Nephron (organoid): ENCODE measurements at regions not wholly inside any gene's neighbourhood (a gene's known extent, or its start where the extent isn't known, plus 50 kb on each side); places are given as distances from the start of the nearest gene placed in this dataset.

ENCODE experiments used
- H3K27ac Mint-ChIP-seq, 3 experiments: 2 replicates each; pipeline ENCODE4 v1.8.0; 2020; ENCODE audit warnings: mixed read lengths in 3 of 3, mild to moderate bottlenecking in 2 of 3, moderate library complexity in 1 of 3
- H3K27me3 Mint-ChIP-seq: 2 replicates; pipeline ENCODE4 v1.8.0; 2021; ENCODE audit warnings: low read depth, mild to moderate bottlenecking, moderate library complexity, mixed read lengths
- H3K36me3 Mint-ChIP-seq: 2 replicates; pipeline ENCODE4 v1.8.0; 2020; ENCODE audit warnings: low read depth, mixed read lengths
- H3K4me1 Mint-ChIP-seq: 2 replicates; pipeline ENCODE4 v1.8.0; 2020; ENCODE audit warnings: mixed read lengths
- H3K4me3 Mint-ChIP-seq, 3 experiments: 2 replicates each; pipeline ENCODE4 v1.8.0; 2020; ENCODE audit warnings: mild to moderate bottlenecking in 3 of 3, mixed read lengths in 3 of 3, moderate library complexity in 2 of 3
- H3K9me3 Mint-ChIP-seq: 2 replicates; pipeline ENCODE4 v1.8.0; 2020; ENCODE audit warnings: mixed read lengths
- TF ChIP-seq, protein P1 (sequence below), 3 experiments: fragments of 200-600 bp; sonication (generic); IDR thresholded peaks; one replicate each; pipeline ENCODE4 v1.5.0; 2021; ENCODE audit warnings: antibody characterized with exemption in 3 of 3; ENCODE audit not compliant: unreplicated experiment in 3 of 3

DNA sequence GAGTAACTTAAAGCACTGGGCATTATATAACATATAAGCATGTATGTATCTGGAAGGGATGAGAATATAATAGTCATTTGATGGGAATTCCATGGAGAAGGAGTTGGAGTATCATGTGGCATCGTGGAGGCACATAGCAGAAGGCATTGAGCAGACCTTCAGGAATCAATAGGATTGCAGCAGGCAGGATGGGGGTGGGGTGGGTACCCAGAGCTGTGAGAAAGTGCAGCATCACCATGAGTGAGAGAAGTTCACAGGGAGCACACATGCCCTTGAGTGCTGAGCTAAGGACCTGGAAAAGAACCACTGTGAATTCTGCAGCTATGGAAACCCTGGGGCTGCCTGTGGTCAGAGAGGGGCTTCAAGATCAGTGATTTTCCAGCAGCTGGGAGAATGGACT is 57.3 kb downstream of the MED10 start:
- H3K27me3 Mint-ChIP-seq = peaks cover 17% of the 10 kb centered on the region
- no peaks in the 10 kb centered on the region for H3K4me1 Mint-ChIP-seq
- H3K9me3 Mint-ChIP-seq = peaks cover 2% of the 10 kb centered on the region
- TF ChIP-seq, protein P1, sequence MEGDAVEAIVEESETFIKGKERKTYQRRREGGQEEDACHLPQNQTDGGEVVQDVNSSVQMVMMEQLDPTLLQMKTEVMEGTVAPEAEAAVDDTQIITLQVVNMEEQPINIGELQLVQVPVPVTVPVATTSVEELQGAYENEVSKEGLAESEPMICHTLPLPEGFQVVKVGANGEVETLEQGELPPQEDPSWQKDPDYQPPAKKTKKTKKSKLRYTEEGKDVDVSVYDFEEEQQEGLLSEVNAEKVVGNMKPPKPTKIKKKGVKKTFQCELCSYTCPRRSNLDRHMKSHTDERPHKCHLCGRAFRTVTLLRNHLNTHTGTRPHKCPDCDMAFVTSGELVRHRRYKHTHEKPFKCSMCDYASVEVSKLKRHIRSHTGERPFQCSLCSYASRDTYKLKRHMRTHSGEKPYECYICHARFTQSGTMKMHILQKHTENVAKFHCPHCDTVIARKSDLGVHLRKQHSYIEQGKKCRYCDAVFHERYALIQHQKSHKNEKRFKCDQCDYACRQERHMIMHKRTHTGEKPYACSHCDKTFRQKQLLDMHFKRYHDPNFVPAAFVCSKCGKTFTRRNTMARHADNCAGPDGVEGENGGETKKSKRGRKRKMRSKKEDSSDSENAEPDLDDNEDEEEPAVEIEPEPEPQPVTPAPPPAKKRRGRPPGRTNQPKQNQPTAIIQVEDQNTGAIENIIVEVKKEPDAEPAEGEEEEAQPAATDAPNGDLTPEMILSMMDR (IDR thresholded peaks at IDR 0.05; ENCODE audit: unreplicated experiment in 3 of 3) = no peak
- H3K4me3 Mint-ChIP-seq = no peak overlapping the region
- no peak overlapping the region for H3K27ac Mint-ChIP-seq
- H3K36me3 Mint-ChIP-seq = no peaks in the 10 kb centered on the region

DNA sequence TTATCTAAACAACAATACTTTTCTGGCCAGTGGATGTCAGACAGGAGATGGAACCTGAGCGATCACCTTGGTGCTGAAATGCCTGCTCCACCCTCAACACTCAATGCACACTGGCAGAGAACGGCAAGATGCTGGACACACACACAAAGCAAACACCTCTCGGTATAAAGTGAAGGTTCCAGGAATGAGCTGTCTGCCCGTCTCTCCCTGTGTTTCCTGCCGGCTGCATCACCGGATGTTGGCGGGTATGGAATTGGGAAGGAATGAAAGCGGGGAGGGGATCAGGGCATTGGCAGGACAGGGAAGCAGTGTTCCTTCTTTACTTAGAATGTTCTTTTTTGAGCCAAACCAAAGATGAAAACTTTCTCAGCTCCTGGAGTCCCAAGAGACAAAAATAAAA is 59.2 kb downstream of the MED10 start:
- TF ChIP-seq, protein P1 (IDR thresholded peaks at IDR 0.05; ENCODE audit: unreplicated experiment in 3 of 3) = no peak
- H3K9me3 Mint-ChIP-seq = peaks cover 2% of the 10 kb centered on the region
- H3K27ac Mint-ChIP-seq = no peak overlapping the region
- H3K36me3 Mint-ChIP-seq = no peaks in the 10 kb centered on the region
- peaks cover 34% of the 10 kb centered on the region for H3K27me3 Mint-ChIP-seq
- H3K4me3 Mint-ChIP-seq = no peak overlapping the region
- H3K4me1 Mint-ChIP-seq = no peaks in the 10 kb centered on the region

DNA sequence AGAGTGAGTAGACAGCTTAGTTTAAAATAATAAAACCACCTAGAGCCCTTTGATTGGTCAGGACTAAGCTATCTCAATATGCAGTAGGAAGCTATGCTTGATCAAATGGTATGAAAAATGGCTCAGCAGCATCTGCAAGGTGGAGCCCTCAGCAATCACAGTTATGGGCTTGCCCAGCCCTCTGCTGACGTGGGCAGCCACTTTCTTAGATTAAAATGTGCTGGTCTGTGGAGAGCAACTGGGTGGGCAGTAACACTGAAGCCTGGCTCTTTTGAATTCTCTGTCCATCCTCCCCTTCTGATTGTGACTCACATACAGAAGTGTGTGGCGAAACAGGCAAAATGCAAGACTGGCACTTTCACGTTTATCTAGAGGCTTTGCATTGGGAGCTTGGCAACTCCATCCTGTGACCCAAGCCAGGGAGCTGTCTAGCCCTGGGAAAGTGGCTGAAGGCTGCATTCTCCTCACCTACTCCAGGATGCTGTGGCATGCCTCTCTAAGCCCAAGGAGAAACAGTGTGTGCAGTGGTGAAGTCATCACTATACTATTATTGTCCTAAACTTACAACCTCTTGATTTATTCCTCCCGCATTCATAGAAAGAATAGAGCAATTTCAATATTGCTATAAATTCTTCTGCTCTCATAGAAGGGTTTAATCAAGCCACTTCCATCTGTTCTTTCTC is 61.1 kb downstream of the MED10 start:
- Mint-ChIP-seq H3K27me3 (peaks cover 42% of the 10 kb centered on the region), H3K9me3 (peaks cover 2% of the 10 kb centered on the region), H3K36me3 (no peaks in the 10 kb centered on the region), H3K4me1 (no peaks in the 10 kb centered on the region), H3K27ac (no peak overlapping the region), H3K4me3 (no peak overlapping the region)
- TF ChIP-seq, protein P1 (IDR thresholded peaks at IDR 0.05; ENCODE audit: unreplicated experiment in 3 of 3) = no peak

DNA sequence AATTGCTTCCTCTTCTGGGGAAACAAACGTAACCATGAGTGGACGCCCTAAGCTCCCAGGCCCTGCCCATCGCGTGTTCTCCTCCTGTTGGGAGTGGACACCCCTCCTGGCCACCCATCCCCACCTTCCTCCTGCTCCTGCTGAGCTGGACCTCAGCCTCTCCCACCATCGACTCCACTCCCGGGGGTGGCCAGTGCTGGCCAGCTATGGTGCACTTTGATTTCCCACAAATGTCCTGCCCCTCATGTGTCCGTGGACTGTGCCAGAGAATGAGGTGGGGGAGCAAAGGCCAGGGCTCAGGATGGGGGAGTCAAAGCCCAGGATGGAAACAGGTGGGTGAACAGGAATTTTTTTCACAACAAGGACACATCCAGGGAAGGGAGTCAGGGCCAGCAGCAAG is 62.8 kb downstream of the MED10 start:
- no peaks in the 10 kb centered on the region for H3K36me3 Mint-ChIP-seq
- TF ChIP-seq, protein P1 (IDR thresholded peaks at IDR 0.05; ENCODE audit: unreplicated experiment in 3 of 3) = no peak
- no peaks in the 10 kb centered on the region for H3K9me3 Mint-ChIP-seq
- H3K27ac Mint-ChIP-seq = no peak overlapping the region
- H3K4me3 Mint-ChIP-seq = no peak overlapping the region
- H3K27me3 Mint-ChIP-seq = peaks cover 46% of the 10 kb centered on the region
- no peaks in the 10 kb centered on the region for H3K4me1 Mint-ChIP-seq

DNA sequence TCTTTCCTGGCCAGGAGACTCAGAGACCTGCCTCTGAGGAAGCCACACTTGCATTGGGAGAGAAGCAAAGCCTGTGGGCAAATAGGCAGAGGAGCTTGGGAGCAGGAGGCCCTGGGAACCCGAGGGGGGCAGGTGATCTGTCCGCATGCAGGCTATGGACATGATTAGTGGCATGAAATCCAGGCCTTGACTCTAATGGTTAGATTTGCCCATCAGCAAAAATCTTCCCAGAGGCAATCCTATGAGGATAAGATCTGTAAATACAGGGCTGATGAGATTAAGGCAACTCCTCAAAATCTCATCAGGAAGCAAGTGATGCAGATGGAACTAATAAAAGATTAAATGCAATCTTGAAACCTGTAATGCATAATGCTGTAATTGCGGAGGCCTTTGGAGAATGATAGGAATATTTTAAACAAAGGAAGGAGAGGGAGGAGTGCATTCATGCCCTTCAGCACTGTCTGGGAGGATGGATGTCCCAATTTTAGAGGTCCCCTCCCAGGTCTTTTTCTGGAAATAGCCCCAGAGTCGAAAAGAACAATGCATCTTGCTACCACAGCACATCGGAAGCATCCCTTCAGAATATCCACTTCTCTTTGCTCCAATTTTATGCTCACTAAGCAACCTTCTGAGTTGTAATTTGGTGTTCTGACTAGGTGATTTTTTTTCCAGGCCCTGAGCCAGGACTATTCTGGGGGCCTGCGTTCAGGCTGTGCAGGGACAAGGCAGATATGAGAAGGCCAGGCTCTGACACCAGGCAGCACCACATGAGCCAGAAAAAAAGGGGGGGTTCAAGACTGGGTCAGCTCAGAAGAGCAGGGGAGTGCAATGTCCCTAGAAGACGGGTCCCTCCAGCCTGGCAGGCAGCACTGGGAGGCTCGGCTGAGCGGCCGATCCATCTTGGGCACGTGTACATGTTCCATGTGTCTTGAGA is 66.5 kb downstream of the MED10 start:
- peaks cover 39% of the 10 kb centered on the region for H3K27me3 Mint-ChIP-seq
- H3K9me3 Mint-ChIP-seq = no peaks in the 10 kb centered on the region
- TF ChIP-seq, protein P1 (IDR thresholded peaks at IDR 0.05; ENCODE audit: unreplicated experiment in 3 of 3) = no peak
- H3K36me3 Mint-ChIP-seq = no peaks in the 10 kb centered on the region
- no peak overlapping the region for H3K27ac Mint-ChIP-seq
- no peaks in the 10 kb centered on the region for H3K4me1 Mint-ChIP-seq
- no peak overlapping the region for H3K4me3 Mint-ChIP-seq
